ENCODE measurements at regions not wholly inside any gene's neighbourhood (a gene's known extent, or its start where the extent isn't known, plus 50 kb on each side); places are given as distances from the start of the nearest gene placed in this dataset.
"Not testable (repeated sequence)": the region's sequence is repeated elsewhere in the genome, so short reads cannot be mapped to it uniquely, and the experiment has no call there.

- no peak for DNase-seq
These were observed 378.8 kb downstream of the NDFIP2 start for GRCh38 chr13:79859756-79860155.

GRCh38 chr13:79853251-79853650 lies 372.3 kb downstream of the NDFIP2 start:
- no peak for DNase-seq

- DNase-seq = no peak
These were observed 370.4 kb downstream of the NDFIP2 start for GRCh38 chr13:79851318-79851717.

- no peak for DNase-seq
These were observed 367.1 kb downstream of the NDFIP2 start for GRCh38 chr13:79847882-79848592.

- DNase-seq = no peak
These were observed 365.4 kb downstream of the NDFIP2 start for GRCh38 chr13:79846386-79846785.

GRCh38 chr13:79837741-79838450 lies 356.9 kb downstream of the NDFIP2 start:
- no peak for DNase-seq

- not testable (repeated sequence) for DNase-seq
These were observed 355.2 kb downstream of the NDFIP2 start for GRCh38 chr13:79836121-79836520.

- DNase-seq = no peak
These were observed 353.9 kb downstream of the NDFIP2 start for GRCh38 chr13:79834876-79835275.

- DNase-seq = no peak
These were observed 353.0 kb downstream of the NDFIP2 start for GRCh38 chr13:79833991-79834390.

- DNase-seq = no peak
These were observed 350.6 kb downstream of the NDFIP2 start for GRCh38 chr13:79831556-79831955.

- no peak for DNase-seq
These were observed 350.0 kb downstream of the NDFIP2 start for GRCh38 chr13:79830945-79831344.

GRCh38 chr13:79830426-79830825 lies 349.5 kb downstream of the NDFIP2 start:
- DNase-seq = no peak

- DNase-seq = no peak
These were observed 348.9 kb downstream of the NDFIP2 start for GRCh38 chr13:79829880-79830279.

GRCh38 chr13:79825959-79826358 lies 345.0 kb downstream of the NDFIP2 start:
- no peak for DNase-seq

GRCh38 chr13:79815041-79815440 lies 334.1 kb downstream of the NDFIP2 start:
- no peak for DNase-seq

- DNase-seq = no peak
These were observed 331.3 kb downstream of the NDFIP2 start for GRCh38 chr13:79812070-79812850.

- DNase-seq = no peak
These were observed 330.2 kb downstream of the NDFIP2 start for GRCh38 chr13:79811170-79811569.

- DNase-seq = no peak
These were observed 329.7 kb downstream of the NDFIP2 start for GRCh38 chr13:79810669-79811068.

- DNase-seq = no peak
These were observed 329.1 kb downstream of the NDFIP2 start for GRCh38 chr13:79810018-79810417.

GRCh38 chr13:79808475-79808874 lies 327.5 kb downstream of the NDFIP2 start:
- DNase-seq = no peak

GRCh38 chr13:79807554-79807953 lies 326.6 kb downstream of the NDFIP2 start:
- DNase-seq = no peak

GRCh38 chr13:79806821-79807220 lies 325.9 kb downstream of the NDFIP2 start:
- DNase-seq = no peak

GRCh38 chr13:79805317-79805716 lies 324.4 kb downstream of the NDFIP2 start:
- no peak for DNase-seq

GRCh38 chr13:79803989-79804388 lies 323.0 kb downstream of the NDFIP2 start:
- no peak for DNase-seq

Measured in activated T-cell treated with anti-CD3 and anti-CD28 coated beads for 4 hours (primary cell).